MM.1S (cell line): ENCODE measurements at regions not wholly inside any gene's neighbourhood (a gene's known extent, or its start where the extent isn't known, plus 50 kb on each side); places are given as distances from the start of the nearest gene placed in this dataset.
"Not testable (repeated sequence)": the region's sequence is repeated elsewhere in the genome, so short reads cannot be mapped to it uniquely, and the experiment has no call there.

ENCODE experiments used
- DNase-seq: peaks from one replicate; pipeline ENCODE4 v3.0.0-alpha.2; 2015
- H2AFZ ChIP-seq: fragments of 300-600 bp; sonication (generic); 2 replicates; pipeline ENCODE4 v1.6.0; 2016; ENCODE audit warnings: antibody characterized with exemption, low read length
- H3F3A ChIP-seq: fragments of 300-600 bp; sonication (generic); 2 replicates; pipeline ENCODE4 v1.6.1; 2016; ENCODE audit warnings: mild to moderate bottlenecking, antibody characterized with exemption, low read length, moderate library complexity, mixed read lengths; ENCODE audit not compliant: insufficient read depth
- H3K27ac ChIP-seq: fragments of 300-600 bp; sonication (generic); 2 replicates; pipeline ENCODE4 v1.5.1; 2016; ENCODE audit warnings: mild to moderate bottlenecking, low read length
- H3K27me3 ChIP-seq: fragments of 300-600 bp; sonication (generic); replicated peaks from 2 replicates; pipeline ENCODE4 v1.6.0; 2016; ENCODE audit warnings: low read length; ENCODE audit not compliant: insufficient read depth
- H3K36me3 ChIP-seq: fragments of 300-600 bp; sonication (generic); replicated peaks from 2 replicates; pipeline ENCODE4 v1.6.1; 2016; ENCODE audit warnings: mild to moderate bottlenecking, low read length, mixed read lengths; ENCODE audit not compliant: insufficient read depth
- H3K4me1 ChIP-seq: fragments of 300-600 bp; sonication (generic); 2 replicates; pipeline ENCODE4 v1.6.1; 2016; ENCODE audit warnings: low read length, mixed read lengths
- H3K4me2 ChIP-seq: fragments of 300-600 bp; sonication (generic); 2 replicates; pipeline ENCODE4 v1.6.0; 2016; ENCODE audit warnings: low read depth, low read length
- H3K4me3 ChIP-seq: fragments of 300-600 bp; sonication (generic); 2 replicates; pipeline ENCODE4 v1.5.1; 2016; ENCODE audit warnings: low read length, mixed read lengths
- H3K79me2 ChIP-seq: fragments of 300-600 bp; sonication (generic); 2 replicates; pipeline ENCODE4 v1.6.1; 2016; ENCODE audit warnings: mixed run types, low read length, mixed read lengths
- H3K9ac ChIP-seq: fragments of 300-600 bp; sonication (generic); 2 replicates; pipeline ENCODE4 v1.6.1; 2016; ENCODE audit warnings: low read length, mixed read lengths
- H3K9me2 ChIP-seq: fragments of 300-600 bp; sonication (generic); replicated peaks from 2 replicates; pipeline ENCODE4 v1.6.1; 2016; ENCODE audit warnings: mild to moderate bottlenecking, low read length, mixed read lengths; ENCODE audit not compliant: insufficient read depth
- H3K9me3 ChIP-seq: fragments of 300-600 bp; sonication (generic); replicated peaks from 2 replicates; pipeline ENCODE4 v1.6.1; 2016; ENCODE audit warnings: mild to moderate bottlenecking, low read length, mixed read lengths; ENCODE audit not compliant: insufficient read depth
- H4K20me1 ChIP-seq: fragments of 300-600 bp; sonication (generic); 2 replicates; pipeline ENCODE4 v1.6.1; 2016; ENCODE audit warnings: mild to moderate bottlenecking, low read length, moderate library complexity, mixed read lengths; ENCODE audit not compliant: insufficient read depth
- CTCF ChIP-seq: fragments of 300-600 bp; sonication (generic); IDR thresholded peaks from 2 replicates; pipeline ENCODE4 v1.5.1; 2016; ENCODE audit warnings: antibody characterized with exemption, low read length, mixed read lengths
- EZH2 ChIP-seq: fragments of 300-600 bp; sonication (generic); optimal IDR thresholded peaks from 2 replicates; pipeline ENCODE3; 2017; ENCODE audit warnings: low read depth, mild to moderate bottlenecking, antibody characterized with exemption, low read length, mixed read lengths
- EZH2phosphoT487 ChIP-seq: fragments of 300-600 bp; sonication (generic); IDR thresholded peaks from 2 replicates; pipeline ENCODE4 v1.6.1; 2018; ENCODE audit warnings: antibody characterized with exemption, low read length

- Histone ChIP-seq H2AFZ (no peak overlapping the region), H3K4me2 (no peak overlapping the region), H4K20me1 (no peaks in the 10 kb centered on the region), H3K4me3 (no peak overlapping the region), H3K36me3 (no peaks in the 10 kb centered on the region), H3K4me1 (no peaks in the 10 kb centered on the region), H3K79me2 (no peaks in the 10 kb centered on the region), H3F3A (no peaks in the 10 kb centered on the region), H3K9ac (no peak overlapping the region), H3K27ac (no peak overlapping the region), H3K9me2 (no peaks in the 10 kb centered on the region), H3K9me3 (no peaks in the 10 kb centered on the region), H3K27me3 (no peaks in the 10 kb centered on the region)
- TF ChIP-seq EZH2phosphoT487 (no peak), EZH2 (no peak), CTCF (no peak)
- DNase-seq: no peak
Observed at GRCh38 chr18:78826631-78827030, 153.0 kb upstream of the SALL3 start.

- H3K9ac ChIP-seq: no peak overlapping the region
- DNase-seq: no peak
- no peaks in the 10 kb centered on the region for H3K9me2 ChIP-seq
- no peak overlapping the region for H2AFZ ChIP-seq
- no peak overlapping the region for H3K4me2 ChIP-seq
- H3F3A ChIP-seq: no peaks in the 10 kb centered on the region
- H3K27me3 ChIP-seq: no peaks in the 10 kb centered on the region
- H3K9me3 ChIP-seq: no peaks in the 10 kb centered on the region
- H3K27ac ChIP-seq: no peak overlapping the region
- TF ChIP-seq EZH2phosphoT487: no peak
- no peak for TF ChIP-seq EZH2
- no peak for TF ChIP-seq CTCF
- H3K4me1 ChIP-seq: no peaks in the 10 kb centered on the region
- H3K36me3 ChIP-seq: no peaks in the 10 kb centered on the region
- no peaks in the 10 kb centered on the region for H3K79me2 ChIP-seq
- H4K20me1 ChIP-seq: no peaks in the 10 kb centered on the region
- H3K4me3 ChIP-seq: no peak overlapping the region
Observed at GRCh38 chr18:78827141-78827540, 152.5 kb upstream of the SALL3 start.

- no peaks in the 10 kb centered on the region for H3K9me2 ChIP-seq
- no peaks in the 10 kb centered on the region for H3K36me3 ChIP-seq
- no peaks in the 10 kb centered on the region for H3K4me1 ChIP-seq
- TF ChIP-seq EZH2 (no peak), EZH2phosphoT487 (no peak), CTCF (no peak)
- H3F3A ChIP-seq: no peaks in the 10 kb centered on the region
- no peak overlapping the region for H3K4me2 ChIP-seq
- H3K27me3 ChIP-seq: no peaks in the 10 kb centered on the region
- no peaks in the 10 kb centered on the region for H3K9me3 ChIP-seq
- no peak for DNase-seq
- no peaks in the 10 kb centered on the region for H4K20me1 ChIP-seq
- no peak overlapping the region for H3K27ac ChIP-seq
- H3K79me2 ChIP-seq: no peaks in the 10 kb centered on the region
- no peak overlapping the region for H3K9ac ChIP-seq
- H3K4me3 ChIP-seq: no peak overlapping the region
- H2AFZ ChIP-seq: no peak overlapping the region
Observed at GRCh38 chr18:78828131-78828530, 151.5 kb upstream of the SALL3 start.

GRCh38 chr18:78829026-78829425 is 150.6 kb upstream of the SALL3 start:
- H3K4me2 ChIP-seq, H3K4me1 ChIP-seq, H2AFZ ChIP-seq, H3K27me3 ChIP-seq, DNase-seq, H3K79me2 ChIP-seq, H4K20me1 ChIP-seq, H3F3A ChIP-seq, H3K36me3 ChIP-seq, H3K9ac ChIP-seq, H3K4me3 ChIP-seq, H3K27ac ChIP-seq, H3K9me3 ChIP-seq, H3K9me2 ChIP-seq: not testable (repeated sequence)
